ENCODE measurements at regions not wholly inside any gene's neighbourhood (a gene's known extent, or its start where the extent isn't known, plus 50 kb on each side); places are given as distances from the start of the nearest gene placed in this dataset.

DNA sequence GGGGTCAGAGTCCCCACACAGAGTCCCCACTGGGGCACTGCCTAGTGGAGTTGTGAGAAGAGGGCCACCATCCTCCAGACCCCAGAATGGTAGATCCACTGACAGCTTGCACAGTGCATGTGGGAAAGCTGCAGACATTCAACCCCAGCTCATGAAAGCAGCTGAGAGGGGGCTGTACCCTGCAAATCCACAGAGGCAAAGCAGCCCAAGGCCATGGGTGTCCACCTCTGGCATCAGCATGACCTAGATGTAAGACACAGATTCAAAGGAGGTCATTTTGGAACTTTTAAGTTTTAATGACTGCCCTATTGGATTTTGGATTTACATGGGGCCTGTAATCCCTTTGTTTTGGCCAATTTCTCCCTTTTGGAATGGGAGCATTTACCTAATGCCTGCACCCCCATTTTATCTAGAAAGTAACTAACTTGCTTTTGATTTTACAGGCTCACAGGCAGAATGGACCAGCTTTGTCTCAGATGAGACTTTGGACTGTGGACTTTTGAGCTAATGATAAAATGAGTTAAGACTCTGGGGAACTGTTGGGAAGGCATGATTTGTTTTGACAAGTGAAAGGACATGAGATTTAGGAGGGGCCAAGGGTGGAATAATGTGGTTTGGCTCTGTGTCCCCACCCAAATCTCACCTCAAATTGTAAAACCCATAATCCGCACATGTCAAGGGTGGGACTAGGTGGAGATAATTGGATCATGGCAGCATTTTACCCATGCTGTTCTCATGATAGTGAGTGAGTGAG is 56.3 kb upstream of the ITGA1 start (continued):
- no peak for TF ChIP-seq SRF (IDR thresholded peaks at IDR 0.05; ENCODE audit: low read depth, low read length)

All from H1 (cell line).